ENCODE measurements at regions not wholly inside any gene's neighbourhood (a gene's known extent, or its start where the extent isn't known, plus 50 kb on each side); places are given as distances from the start of the nearest gene placed in this dataset.

DNA sequence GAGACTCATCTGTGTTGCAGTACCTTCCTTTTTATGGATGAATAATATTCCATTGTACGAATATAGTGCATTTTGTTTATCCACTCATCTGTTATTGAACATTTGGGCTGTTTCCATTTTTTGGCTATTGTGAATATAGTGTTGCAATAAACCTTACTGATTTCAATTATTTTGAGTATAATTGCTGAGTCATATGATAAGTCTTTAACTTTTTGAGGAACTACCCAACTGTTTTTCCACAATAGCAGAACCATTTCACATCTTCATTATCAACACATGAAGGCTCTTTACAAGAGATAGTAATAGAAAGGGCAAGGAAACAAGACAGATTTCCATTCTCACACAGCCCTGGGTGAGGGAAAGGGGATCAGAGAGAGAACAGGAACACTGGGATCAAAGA, 329.2 kb downstream of the RAB3C start:
- TF ChIP-seq EZH2 (IDR thresholded peaks at IDR 0.05; ENCODE audit: low read depth, low read length, severe bottlenecking): no peak
- TF ChIP-seq SIRT6 (IDR thresholded peaks at IDR 0.05; ENCODE audit: low read length): no peak
- TF ChIP-seq, protein P1, sequence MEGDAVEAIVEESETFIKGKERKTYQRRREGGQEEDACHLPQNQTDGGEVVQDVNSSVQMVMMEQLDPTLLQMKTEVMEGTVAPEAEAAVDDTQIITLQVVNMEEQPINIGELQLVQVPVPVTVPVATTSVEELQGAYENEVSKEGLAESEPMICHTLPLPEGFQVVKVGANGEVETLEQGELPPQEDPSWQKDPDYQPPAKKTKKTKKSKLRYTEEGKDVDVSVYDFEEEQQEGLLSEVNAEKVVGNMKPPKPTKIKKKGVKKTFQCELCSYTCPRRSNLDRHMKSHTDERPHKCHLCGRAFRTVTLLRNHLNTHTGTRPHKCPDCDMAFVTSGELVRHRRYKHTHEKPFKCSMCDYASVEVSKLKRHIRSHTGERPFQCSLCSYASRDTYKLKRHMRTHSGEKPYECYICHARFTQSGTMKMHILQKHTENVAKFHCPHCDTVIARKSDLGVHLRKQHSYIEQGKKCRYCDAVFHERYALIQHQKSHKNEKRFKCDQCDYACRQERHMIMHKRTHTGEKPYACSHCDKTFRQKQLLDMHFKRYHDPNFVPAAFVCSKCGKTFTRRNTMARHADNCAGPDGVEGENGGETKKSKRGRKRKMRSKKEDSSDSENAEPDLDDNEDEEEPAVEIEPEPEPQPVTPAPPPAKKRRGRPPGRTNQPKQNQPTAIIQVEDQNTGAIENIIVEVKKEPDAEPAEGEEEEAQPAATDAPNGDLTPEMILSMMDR (IDR thresholded peaks at IDR 0.05; ENCODE audit: control extremely low read depth in 1 of 3, insufficient read depth in 1 of 3, low read depth in 1 of 3, low read length in 3 of 3): no peak
- no peak for TF ChIP-seq CBX8 (IDR thresholded peaks at IDR 0.05; ENCODE audit: borderline replicate concordance, low read depth, low read length)
- no peak for TF ChIP-seq POLR2A (IDR thresholded peaks at IDR 0.05; ENCODE audit: control extremely low read depth in 1 of 2, low read depth in 2 of 2, low read length in 2 of 2)
- no peak for TF ChIP-seq ATF3 (IDR thresholded peaks at IDR 0.05; ENCODE audit: insufficient read depth, low read depth, low read length)
- no peak for TF ChIP-seq POLR2AphosphoS5 (IDR thresholded peaks at IDR 0.05; ENCODE audit: low read depth, low read length)
- no peak for TF ChIP-seq RAD21 (IDR thresholded peaks at IDR 0.05 in 1 of 2, conservative IDR thresholded peaks at IDR 0.05 in 1 of 2; ENCODE audit: low read depth in 2 of 2, low read length in 2 of 2)
- TF ChIP-seq EP300 (IDR thresholded peaks at IDR 0.05; ENCODE audit: borderline replicate concordance in 1 of 2, low read depth in 2 of 2, low read length in 2 of 2): no peak
- TF ChIP-seq SUZ12 (IDR thresholded peaks at IDR 0.05; ENCODE audit: low read length): no peak
- no peak for TF ChIP-seq PHF8 (conservative IDR thresholded peaks at IDR 0.05; ENCODE audit: low read depth, low read length)
- no peak for TF ChIP-seq CHD2 (IDR thresholded peaks at IDR 0.05; ENCODE audit: low read length)

All from H1 (cell line).